ENCODE measurements at regions not wholly inside any gene's neighbourhood (a gene's known extent, or its start where the extent isn't known, plus 50 kb on each side); places are given as distances from the start of the nearest gene placed in this dataset.

DNA sequence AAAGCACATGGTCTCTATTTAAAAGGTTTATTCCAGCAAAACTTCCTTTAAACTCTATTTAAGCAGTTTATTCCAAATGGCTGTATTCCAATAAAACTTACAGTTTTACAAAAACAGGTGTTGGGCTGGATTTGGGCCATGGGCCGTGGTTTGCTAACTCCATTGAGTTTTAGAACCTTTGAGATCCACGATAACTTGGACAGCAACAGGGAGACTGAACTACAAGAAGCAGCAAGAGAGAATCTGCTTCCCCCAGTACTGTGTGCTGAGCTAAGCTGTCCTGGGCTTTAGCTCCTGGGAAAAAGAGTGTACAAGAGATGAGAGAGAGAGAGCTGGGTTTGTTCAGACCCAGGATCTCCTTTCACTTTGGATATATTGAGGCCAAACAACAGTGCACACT is 204.0 kb upstream of the CELF2 start:
- TF ChIP-seq CTCF (optimal IDR thresholded peaks at IDR 0.05 in 1 of 3, IDR thresholded peaks at IDR 0.05 in 1 of 3, conservative IDR thresholded peaks at IDR 0.05 in 1 of 3; ENCODE audit: extremely low read depth in 1 of 3, insufficient read depth in 2 of 3, low read length in 3 of 3) (no peak), EZH2 (IDR thresholded peaks at IDR 0.05; ENCODE audit: low read length) (no peak)
